GM19238 (cell line): ENCODE measurements at regions not wholly inside any gene's neighbourhood (a gene's known extent, or its start where the extent isn't known, plus 50 kb on each side); places are given as distances from the start of the nearest gene placed in this dataset.

Experiments
- DNase-seq: peaks from one replicate; pipeline ENCODE4 v3.0.0; 2011; ENCODE audit warnings: low spot score; ENCODE audit not compliant: insufficient read length

- no peak for DNase-seq
Measured at GRCh38 chr2:128834207-128834879, 515.7 kb upstream of the HS6ST1 start.

GRCh38 chr2:128834880-128835252, 516.2 kb upstream of the HS6ST1 start:
- DNase-seq = no peak

GRCh38 chr2:128835342-128835855, 516.7 kb upstream of the HS6ST1 start:
- no peak for DNase-seq

- no peak for DNase-seq
Measured at GRCh38 chr2:128835974-128836373, 517.3 kb upstream of the HS6ST1 start.

GRCh38 chr2:128836559-128837100, 518.0 kb upstream of the HS6ST1 start:
- DNase-seq = no peak

GRCh38 chr2:128838244-128838643, 519.6 kb upstream of the HS6ST1 start:
- no peak for DNase-seq

GRCh38 chr2:128841803-128842202, 523.1 kb upstream of the HS6ST1 start:
- no peak for DNase-seq

- no peak for DNase-seq
Measured at GRCh38 chr2:128867311-128867710, 548.6 kb upstream of the HS6ST1 start.

- no peak for DNase-seq
Measured at GRCh38 chr2:128867936-128868636, 549.4 kb upstream of the HS6ST1 start.

GRCh38 chr2:128868686-128869551, 550.3 kb upstream of the HS6ST1 start:
- no peak for DNase-seq

GRCh38 chr2:128874608-128875007, 555.9 kb upstream of the HS6ST1 start:
- DNase-seq = no peak

GRCh38 chr2:128876986-128877983, 558.6 kb upstream of the HS6ST1 start:
- DNase-seq = no peak

GRCh38 chr2:128879161-128879560, 560.5 kb upstream of the HS6ST1 start:
- no peak for DNase-seq

GRCh38 chr2:128894896-128895295, 576.2 kb upstream of the HS6ST1 start:
- no peak for DNase-seq

GRCh38 chr2:128901572-128902391, 583.1 kb upstream of the HS6ST1 start:
- DNase-seq = no peak

- DNase-seq = no peak
Measured at GRCh38 chr2:128903637-128904036, 585.0 kb upstream of the HS6ST1 start.

GRCh38 chr2:128911276-128911675, 592.6 kb upstream of the HS6ST1 start:
- no peak for DNase-seq

GRCh38 chr2:128914320-128914719, 595.7 kb upstream of the HS6ST1 start:
- no peak for DNase-seq

- DNase-seq = no peak
Measured at GRCh38 chr2:128921751-128922150, 603.1 kb upstream of the HS6ST1 start.

GRCh38 chr2:128922154-128922553, 603.5 kb upstream of the HS6ST1 start:
- no peak for DNase-seq
